Stimulated activated effector memory CD8-positive, alpha-beta T cell treated with anti-CD3 and anti-CD28 coated beads, Interleukin-12 subunit alpha, Interleukin-12 subunit beta, amount 100 ng/mL, for 72 hours (primary cell): ENCODE measurements at regions not wholly inside any gene's neighbourhood (a gene's known extent, or its start where the extent isn't known, plus 50 kb on each side); places are given as distances from the start of the nearest gene placed in this dataset.
A peak's percentile ranks its signal among the peaks of the same experiment; 100 is the strongest.

Experiments
- ATAC-seq: fragments of 150-1000 bp; cut with Tn5 transposase; 2 replicates; pipeline ENCODE4 v1.10.0; 2021
- DNase-seq, 2 donors: peaks; one replicate each; pipeline ENCODE4 v3.0.0; 2021 to 2022; ENCODE audit warnings: low spot score in 2 of 2
- H3K27ac Mint-ChIP-seq: one replicate; pipeline ENCODE4 v1.8.0; 2022; ENCODE audit warnings: mild to moderate bottlenecking, mixed read lengths
- H3K36me3 Mint-ChIP-seq: one replicate; pipeline ENCODE4 v1.8.0; 2022; ENCODE audit warnings: mild to moderate bottlenecking, mixed read lengths
- H3K4me1 Mint-ChIP-seq: one replicate; pipeline ENCODE4 v1.8.0; 2022; ENCODE audit warnings: mixed read lengths
- H3K4me3 Mint-ChIP-seq: one replicate; pipeline ENCODE4 v1.8.0; 2022; ENCODE audit warnings: mild to moderate bottlenecking, mixed read lengths
- H3K9me3 Mint-ChIP-seq: one replicate; pipeline ENCODE4 v1.8.0; 2022; ENCODE audit warnings: mixed read lengths

DNA sequence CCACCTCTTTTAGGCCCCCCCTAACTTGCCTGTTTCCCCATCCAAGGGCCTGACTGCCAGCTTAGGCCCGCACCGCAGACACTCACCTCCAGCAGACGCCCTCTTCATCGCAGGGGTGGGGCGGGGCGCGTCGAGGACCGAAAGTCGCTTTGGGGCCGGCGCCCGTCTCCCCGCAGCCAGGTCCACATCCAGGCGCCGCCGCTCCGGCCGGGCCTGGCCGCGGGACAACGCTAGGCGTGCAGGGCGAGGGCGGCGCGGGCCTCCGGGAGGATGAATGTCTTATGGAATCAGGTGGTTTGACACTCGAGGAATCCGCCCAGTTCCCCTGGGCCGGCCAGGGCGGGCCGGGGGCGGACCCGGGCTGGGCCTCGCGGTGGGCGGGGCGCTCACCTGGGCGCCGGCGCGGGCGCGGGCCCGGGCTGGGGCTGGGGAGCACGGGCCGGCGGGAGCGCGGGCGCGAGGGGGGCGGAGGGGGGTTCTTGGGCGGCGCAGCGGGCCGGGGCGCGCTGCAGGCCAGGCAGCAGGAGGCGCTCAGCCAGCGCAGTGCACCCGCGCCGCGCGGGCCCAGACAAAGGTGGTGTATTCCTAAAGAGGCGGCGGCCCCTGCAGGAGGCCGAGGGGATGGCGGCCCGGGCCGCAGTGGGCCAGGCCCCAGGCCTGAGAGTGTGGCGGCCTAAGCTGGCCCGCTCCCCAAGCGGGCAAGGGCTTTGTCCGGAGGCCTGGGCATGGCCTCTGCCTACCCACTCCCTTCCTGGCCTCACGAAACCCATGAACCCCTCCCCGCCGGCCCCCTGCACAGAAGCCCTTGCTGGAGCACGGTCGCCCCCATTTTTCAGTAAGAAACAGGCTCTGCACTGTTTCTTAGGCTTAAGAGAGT, 177.6 kb downstream of the IGLL1 start:
- Mint-ChIP-seq H3K27ac (no peak overlapping the region), H3K36me3 (no peaks in the 10 kb centered on the region), H3K4me1 (no peaks in the 10 kb centered on the region), H3K4me3 (peak overlapping the region; percentile 21), H3K9me3 (no peaks in the 10 kb centered on the region)
- peak; percentile 78 for ATAC-seq
- DNase-seq = peak in 1 of 2 donors; percentile 67

GRCh38 chr22:23401910-23402274, 178.2 kb downstream of the IGLL1 start:
- ATAC-seq = no peak
- H3K27ac Mint-ChIP-seq = no peak overlapping the region
- H3K4me1 Mint-ChIP-seq = no peaks in the 10 kb centered on the region
- H3K4me3 Mint-ChIP-seq = no peak overlapping the region
- no peaks in the 10 kb centered on the region for H3K36me3 Mint-ChIP-seq
- no peak for DNase-seq
- no peaks in the 10 kb centered on the region for H3K9me3 Mint-ChIP-seq

DNA sequence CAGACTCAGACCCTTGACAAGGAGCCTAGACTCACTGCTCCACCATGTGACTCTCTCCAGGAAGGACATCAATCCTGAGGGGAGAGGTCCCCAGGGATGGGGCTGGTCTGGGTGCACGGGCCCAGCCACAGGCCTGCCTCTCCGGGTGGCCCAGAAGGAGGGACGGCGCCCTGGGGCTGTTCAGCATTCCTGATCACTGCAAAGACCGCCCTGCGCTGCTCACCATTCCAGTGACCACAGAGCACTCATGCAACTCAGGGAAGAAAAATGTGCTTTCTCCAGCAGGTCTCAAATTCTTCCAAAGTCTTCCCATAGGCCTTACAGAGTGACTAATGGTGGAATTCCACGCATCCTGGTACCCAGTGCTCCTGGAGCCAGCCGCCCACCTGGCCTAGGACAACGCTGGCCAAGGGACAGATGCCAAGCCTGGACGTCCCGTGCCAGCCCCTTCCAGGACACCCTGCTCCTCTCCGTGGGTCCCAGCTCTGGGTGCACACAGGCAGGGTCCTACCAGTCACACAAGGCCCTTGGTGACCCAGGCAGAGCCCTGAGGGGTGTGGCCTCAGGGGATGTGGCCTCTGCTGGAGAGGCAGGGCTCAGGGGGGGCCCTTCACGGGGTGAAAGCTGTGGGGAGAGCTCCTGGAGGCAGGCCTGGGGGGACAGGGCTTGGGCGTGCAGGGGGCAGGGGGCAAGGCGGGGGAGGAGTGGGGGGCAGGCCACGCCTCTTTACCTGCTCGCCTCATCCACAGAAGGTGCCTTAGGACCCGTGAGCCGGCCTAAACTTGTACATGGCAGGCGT, 178.8 kb downstream of the IGLL1 start:
- H3K4me3 Mint-ChIP-seq = no peak overlapping the region
- ATAC-seq (no peak), DNase-seq (no peak)
- H3K36me3 Mint-ChIP-seq = no peaks in the 10 kb centered on the region
- no peaks in the 10 kb centered on the region for H3K4me1 Mint-ChIP-seq
- H3K27ac Mint-ChIP-seq = no peak overlapping the region
- H3K9me3 Mint-ChIP-seq = no peaks in the 10 kb centered on the region

DNA sequence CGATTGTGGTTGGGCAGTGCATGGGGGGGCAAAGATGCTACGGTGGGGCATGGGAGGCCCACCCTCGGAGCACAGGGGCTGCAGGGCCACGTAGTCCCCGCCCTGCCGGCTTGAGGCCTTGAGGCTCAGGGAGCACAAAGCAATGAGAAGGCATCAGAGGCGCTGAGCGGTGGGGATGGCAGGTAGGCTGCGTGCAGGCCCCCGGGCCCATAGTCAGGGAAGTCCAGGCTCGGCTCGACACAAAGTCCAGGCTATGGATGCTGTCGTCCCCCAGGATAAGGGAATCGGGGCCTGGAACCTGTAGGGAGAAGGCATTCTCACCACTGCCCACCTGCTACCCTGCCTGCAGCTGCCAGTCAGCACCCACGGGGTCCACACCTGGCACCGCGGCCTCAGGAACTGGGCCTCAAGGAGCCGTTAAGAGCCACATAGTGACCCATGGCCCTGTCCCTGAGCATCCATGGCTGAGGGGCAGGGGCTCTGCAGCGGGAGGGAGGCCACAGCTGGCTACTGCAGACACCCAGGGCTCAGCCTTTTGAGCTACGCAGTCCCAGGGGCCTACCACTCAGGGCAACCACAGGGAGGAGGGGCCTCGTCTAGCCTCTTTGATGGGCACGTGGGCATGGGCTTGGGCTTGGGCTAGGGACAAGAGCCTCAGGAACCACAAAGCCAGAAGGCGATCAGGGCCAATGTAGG, 179.7 kb downstream of the IGLL1 start:
- H3K4me3 Mint-ChIP-seq = no peak overlapping the region

GRCh38 chr22:23399367-23400285, 180.5 kb downstream of the IGLL1 start:
- ATAC-seq = no peak
- no peak for DNase-seq
- H3K4me3 Mint-ChIP-seq = no peak overlapping the region

More for the DNA sequence above, 179.7 kb downstream of the IGLL1 start:
- no peak for ATAC-seq
- Mint-ChIP-seq H3K27ac (no peak overlapping the region), H3K4me1 (no peaks in the 10 kb centered on the region), H3K36me3 (no peaks in the 10 kb centered on the region), H3K9me3 (no peaks in the 10 kb centered on the region)
- DNase-seq = no peak

DNA sequence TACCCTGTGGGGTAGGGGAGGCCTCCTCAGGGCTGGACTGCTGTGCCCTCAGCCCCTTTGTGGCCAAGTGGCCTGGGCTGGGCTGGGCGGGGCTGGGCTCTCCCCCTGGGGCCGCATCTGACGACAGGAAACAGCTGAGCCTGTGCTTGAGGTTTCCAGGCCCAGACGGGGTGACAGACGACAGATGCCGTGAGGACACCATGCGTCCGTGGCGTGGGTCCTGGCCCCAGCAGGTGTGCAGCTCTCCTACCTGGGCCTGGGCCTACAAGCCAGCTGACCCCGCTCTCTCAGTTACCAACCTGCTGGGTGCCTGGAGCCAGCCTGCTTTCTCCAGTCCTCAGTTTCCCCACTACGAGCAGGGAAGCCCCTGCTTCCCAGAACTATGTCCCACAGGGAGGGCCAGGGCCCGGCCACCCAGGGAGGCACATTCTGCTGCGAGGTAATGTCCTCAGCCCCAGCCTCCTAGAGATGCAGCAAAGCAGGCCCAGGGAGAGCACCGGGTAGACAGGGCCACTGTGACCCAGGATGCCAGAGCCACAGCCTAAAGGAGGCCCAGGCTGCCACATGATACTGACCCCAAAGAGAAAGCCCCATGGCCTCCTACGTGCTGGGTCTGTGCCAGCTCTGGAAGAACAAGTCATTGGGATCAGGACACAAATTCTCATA, 181.3 kb downstream of the IGLL1 start:
- no peaks in the 10 kb centered on the region for H3K9me3 Mint-ChIP-seq
- no peak overlapping the region for H3K27ac Mint-ChIP-seq
- DNase-seq = no peak
- no peaks in the 10 kb centered on the region for H3K36me3 Mint-ChIP-seq
- H3K4me1 Mint-ChIP-seq = no peaks in the 10 kb centered on the region
- ATAC-seq = no peak
- H3K4me3 Mint-ChIP-seq = no peak overlapping the region

More at GRCh38 chr22:23399367-23400285, 180.5 kb downstream of the IGLL1 start:
- no peak overlapping the region for H3K27ac Mint-ChIP-seq
- no peaks in the 10 kb centered on the region for H3K36me3 Mint-ChIP-seq
- H3K9me3 Mint-ChIP-seq = no peaks in the 10 kb centered on the region
- no peaks in the 10 kb centered on the region for H3K4me1 Mint-ChIP-seq

GRCh38 chr22:23397613-23398567, 182.2 kb downstream of the IGLL1 start:
- H3K27ac Mint-ChIP-seq = no peak overlapping the region
- no peak overlapping the region for H3K4me3 Mint-ChIP-seq
- no peak for DNase-seq
- H3K9me3 Mint-ChIP-seq = no peaks in the 10 kb centered on the region
- no peak for ATAC-seq
- H3K4me1 Mint-ChIP-seq = no peaks in the 10 kb centered on the region
- H3K36me3 Mint-ChIP-seq = no peaks in the 10 kb centered on the region

GRCh38 chr22:23397008-23397612, 183.0 kb downstream of the IGLL1 start:
- H3K27ac Mint-ChIP-seq = no peak overlapping the region
- H3K9me3 Mint-ChIP-seq = no peaks in the 10 kb centered on the region
- DNase-seq = no peak
- no peak overlapping the region for H3K4me3 Mint-ChIP-seq
- no peak for ATAC-seq
- no peaks in the 10 kb centered on the region for H3K4me1 Mint-ChIP-seq
- H3K36me3 Mint-ChIP-seq = no peaks in the 10 kb centered on the region

GRCh38 chr22:23396362-23397007, 183.6 kb downstream of the IGLL1 start:
- Mint-ChIP-seq H3K4me1 (no peaks in the 10 kb centered on the region), H3K4me3 (no peak overlapping the region), H3K9me3 (no peaks in the 10 kb centered on the region), H3K36me3 (no peaks in the 10 kb centered on the region), H3K27ac (no peak overlapping the region)
- ATAC-seq (no peak), DNase-seq (no peak)

GRCh38 chr22:23395530-23396361, 184.3 kb downstream of the IGLL1 start:
- Mint-ChIP-seq H3K36me3 (no peaks in the 10 kb centered on the region), H3K4me1 (no peaks in the 10 kb centered on the region), H3K4me3 (no peak overlapping the region), H3K9me3 (no peaks in the 10 kb centered on the region), H3K27ac (no peak overlapping the region)
- ATAC-seq (no peak), DNase-seq (no peak)

DNA sequence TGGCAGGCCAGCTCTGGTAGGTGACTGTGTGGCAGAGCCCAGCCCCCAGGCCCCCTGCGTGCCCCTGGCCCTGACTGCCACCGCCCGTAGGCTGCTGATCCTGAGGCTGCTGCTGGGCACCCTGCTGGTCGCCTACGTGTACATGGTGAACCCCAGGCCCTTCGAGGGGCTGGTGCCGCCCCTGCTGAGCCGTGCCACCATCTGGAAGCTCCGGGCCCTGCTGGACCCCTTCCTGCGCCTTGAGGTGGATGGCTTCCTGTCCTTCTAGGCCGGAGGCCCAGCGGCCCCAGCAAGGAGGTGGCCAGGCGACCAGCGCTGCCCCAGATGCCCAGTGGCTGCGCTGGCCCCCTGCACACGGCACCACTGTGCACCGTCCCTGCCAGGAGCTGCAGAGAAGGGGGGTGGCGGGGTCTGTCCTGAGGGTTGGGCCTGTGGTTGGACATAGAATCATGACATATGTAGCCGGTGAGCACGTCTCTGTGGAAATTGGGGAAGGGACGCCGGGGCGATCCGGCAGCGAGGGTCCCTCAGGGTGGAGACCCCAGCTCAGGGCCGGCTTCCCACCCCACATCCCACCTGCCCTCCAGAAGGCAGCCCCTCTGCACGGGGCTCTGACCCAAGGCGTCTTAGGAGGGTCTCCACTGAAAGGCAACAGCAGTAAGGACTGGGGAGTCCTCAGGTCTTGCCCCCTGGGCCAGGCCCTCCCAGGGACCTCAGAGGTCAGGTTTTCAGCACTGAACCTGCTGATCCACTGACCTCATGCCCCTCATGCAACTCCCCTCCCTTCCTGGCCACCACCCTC, 185.4 kb downstream of the IGLL1 start:
- no peaks in the 10 kb centered on the region for H3K9me3 Mint-ChIP-seq
- no peak overlapping the region for H3K4me3 Mint-ChIP-seq
- no peaks in the 10 kb centered on the region for H3K36me3 Mint-ChIP-seq
- no peak for DNase-seq
- ATAC-seq = no peak
- H3K4me1 Mint-ChIP-seq = no peaks in the 10 kb centered on the region
- no peak overlapping the region for H3K27ac Mint-ChIP-seq
